Liver (tissue), 3 donors: ENCODE measurements at regions not wholly inside any gene's neighbourhood (a gene's known extent, or its start where the extent isn't known, plus 50 kb on each side); places are given as distances from the start of the nearest gene placed in this dataset.
"Not testable (repeated sequence)": the region's sequence is repeated elsewhere in the genome, so short reads cannot be mapped to it uniquely, and the experiment has no call there.

Source experiments
- ATF3 ChIP-seq: IDR thresholded peaks from 2 replicates; pipeline ENCODE4 v1.6.1; 2016; ENCODE audit warnings: antibody characterized with exemption
- CTCF ChIP-seq: fragments of 150-350 bp; IDR thresholded peaks from 2 replicates; pipeline ENCODE4 v1.5.1; 2017; ENCODE audit warnings: improper control_type of control experiment, low read depth, low read length; ENCODE audit not compliant: missing input control
- GABPA ChIP-seq, 2 donors: IDR thresholded peaks in 1 of 2; conservative IDR thresholded peaks in 1 of 2; 2 replicates each; pipeline ENCODE4 v1.6.1; 2016; ENCODE audit warnings: antibody characterized with exemption in 2 of 2, mild to moderate bottlenecking in 1 of 2, moderate library complexity in 1 of 2
- HNF4A ChIP-seq, 2 donors: conservative IDR thresholded peaks; 2 replicates each; pipeline ENCODE4 v1.6.1; 2016; ENCODE audit warnings: antibody characterized with exemption in 2 of 2, mild to moderate bottlenecking in 2 of 2
- JUND ChIP-seq, 2 donors: IDR thresholded peaks; 2 replicates each; pipeline ENCODE4 v1.6.1; 2016; ENCODE audit warnings: antibody characterized with exemption in 2 of 2
- REST ChIP-seq: IDR thresholded peaks from 2 replicates; pipeline ENCODE4 v1.6.1; 2016; ENCODE audit warnings: antibody characterized with exemption, mild to moderate bottlenecking
- TAF1 ChIP-seq: conservative IDR thresholded peaks from 2 replicates; pipeline ENCODE4 v1.6.1; 2016; ENCODE audit warnings: antibody characterized with exemption, mild to moderate bottlenecking
- donor health status: healthy.
- donor health status: healthy.

GRCh38 chr10:121382029-121382520, 216.2 kb downstream of the FGFR2 start:
- not testable (repeated sequence) for TF ChIP-seq CTCF; HNF4A (conservative IDR thresholded peaks at IDR 0.05); ATF3; TAF1; REST; GABPA (IDR thresholded peaks at IDR 0.05 in 1 of 2, conservative IDR thresholded peaks at IDR 0.05 in 1 of 2); JUND (IDR thresholded peaks at IDR 0.05)
